ENCODE measurements at regions not wholly inside any gene's neighbourhood (a gene's known extent, or its start where the extent isn't known, plus 50 kb on each side); places are given as distances from the start of the nearest gene placed in this dataset.

DNA sequence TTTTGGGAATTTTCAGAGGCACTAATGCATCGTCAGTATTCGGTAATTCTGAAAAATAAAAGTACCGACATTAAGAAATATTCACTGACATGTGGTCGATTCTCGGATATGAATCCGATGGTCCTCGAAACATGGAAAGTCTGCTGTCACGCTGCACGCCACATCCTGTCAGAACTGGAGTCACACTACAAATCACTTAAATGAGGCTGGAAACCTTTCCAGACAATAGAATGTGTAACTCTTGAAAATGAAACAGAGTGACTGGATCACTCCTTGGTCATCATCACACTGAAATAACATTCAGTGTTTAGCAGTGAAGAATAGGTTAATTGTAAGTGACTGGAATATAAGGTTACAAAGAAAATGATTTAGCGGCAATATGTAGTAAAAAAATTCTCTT is 620.1 kb upstream of the ADAMTS5 start:
- TF ChIP-seq, protein P1, sequence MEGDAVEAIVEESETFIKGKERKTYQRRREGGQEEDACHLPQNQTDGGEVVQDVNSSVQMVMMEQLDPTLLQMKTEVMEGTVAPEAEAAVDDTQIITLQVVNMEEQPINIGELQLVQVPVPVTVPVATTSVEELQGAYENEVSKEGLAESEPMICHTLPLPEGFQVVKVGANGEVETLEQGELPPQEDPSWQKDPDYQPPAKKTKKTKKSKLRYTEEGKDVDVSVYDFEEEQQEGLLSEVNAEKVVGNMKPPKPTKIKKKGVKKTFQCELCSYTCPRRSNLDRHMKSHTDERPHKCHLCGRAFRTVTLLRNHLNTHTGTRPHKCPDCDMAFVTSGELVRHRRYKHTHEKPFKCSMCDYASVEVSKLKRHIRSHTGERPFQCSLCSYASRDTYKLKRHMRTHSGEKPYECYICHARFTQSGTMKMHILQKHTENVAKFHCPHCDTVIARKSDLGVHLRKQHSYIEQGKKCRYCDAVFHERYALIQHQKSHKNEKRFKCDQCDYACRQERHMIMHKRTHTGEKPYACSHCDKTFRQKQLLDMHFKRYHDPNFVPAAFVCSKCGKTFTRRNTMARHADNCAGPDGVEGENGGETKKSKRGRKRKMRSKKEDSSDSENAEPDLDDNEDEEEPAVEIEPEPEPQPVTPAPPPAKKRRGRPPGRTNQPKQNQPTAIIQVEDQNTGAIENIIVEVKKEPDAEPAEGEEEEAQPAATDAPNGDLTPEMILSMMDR (IDR thresholded peaks at IDR 0.05) = no peak
- ChIA-PET CTCF (no interaction called here), POLR2A (no interaction called here)
- intact Hi-C loops (cut with micrococcal nuclease) = no loop called here
- H3K4me1 Mint-ChIP-seq = no peaks in the 10 kb centered on the region
- no peaks in the 10 kb centered on the region for H3K36me3 Mint-ChIP-seq (ENCODE audit: low read depth)
- DNase-seq = no peak
- no peak overlapping the region for H3K4me3 Mint-ChIP-seq
- no peak overlapping the region for H3K27ac Mint-ChIP-seq
- ATAC-seq (ENCODE audit: low read depth) = no peak
- H3K27me3 Mint-ChIP-seq = no peaks in the 10 kb centered on the region
- H3K9me3 Mint-ChIP-seq = peaks cover 6% of the 10 kb centered on the region

DNA sequence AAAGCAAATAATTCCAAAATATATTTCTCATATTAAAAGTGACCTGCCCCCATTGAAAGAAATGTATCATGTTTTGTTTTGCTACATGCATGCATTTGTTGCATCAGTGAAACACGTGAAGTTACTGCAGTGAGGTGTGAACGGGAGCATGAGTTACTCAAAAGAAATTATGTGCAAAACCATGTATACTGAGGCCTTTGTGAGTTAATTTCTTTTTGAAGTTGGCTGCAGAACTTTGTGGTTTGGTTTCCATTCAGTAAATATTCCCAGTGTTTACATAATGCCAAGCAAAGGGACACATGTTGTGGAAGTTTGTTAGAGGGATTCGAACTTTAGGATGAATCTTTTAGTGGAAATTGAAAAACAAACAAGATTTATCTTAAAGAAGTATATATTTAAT is 619.4 kb upstream of the ADAMTS5 start:
- no peaks in the 10 kb centered on the region for H3K36me3 Mint-ChIP-seq (ENCODE audit: low read depth)
- no peak overlapping the region for H3K27ac Mint-ChIP-seq
- TF ChIP-seq, protein P1 (IDR thresholded peaks at IDR 0.05) = no peak
- H3K27me3 Mint-ChIP-seq = no peaks in the 10 kb centered on the region
- CTCF ChIA-PET = no interaction called here
- H3K4me1 Mint-ChIP-seq = no peaks in the 10 kb centered on the region
- no peak overlapping the region for H3K4me3 Mint-ChIP-seq
- DNase-seq (no peak), ATAC-seq (ENCODE audit: low read depth) (no peak)
- intact Hi-C loops (cut with micrococcal nuclease) = no loop called here
- POLR2A ChIA-PET = no interaction called here
- H3K9me3 Mint-ChIP-seq = peaks cover 6% of the 10 kb centered on the region

DNA sequence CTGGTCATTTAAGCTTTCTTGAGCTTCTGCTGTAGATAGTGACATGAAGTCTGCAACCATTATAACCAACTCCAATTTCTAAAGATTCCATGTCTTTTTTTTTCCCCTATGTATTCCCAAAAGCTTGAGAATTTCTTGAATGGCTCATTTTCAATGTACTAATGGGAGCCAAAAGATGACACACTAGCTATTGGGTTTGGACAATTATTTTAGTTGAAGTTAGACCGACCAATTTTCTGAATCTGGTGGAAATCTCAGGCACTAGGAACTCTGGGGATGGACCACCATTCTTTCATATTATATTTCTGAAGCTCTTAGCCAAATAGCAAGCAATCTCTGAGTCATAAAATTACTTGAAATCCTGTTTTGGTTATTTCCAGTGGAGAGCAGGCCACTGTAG is 617.4 kb upstream of the ADAMTS5 start:
- H3K4me3 Mint-ChIP-seq = no peak overlapping the region
- H3K27me3 Mint-ChIP-seq = no peaks in the 10 kb centered on the region
- H3K36me3 Mint-ChIP-seq (ENCODE audit: low read depth) = no peaks in the 10 kb centered on the region
- TF ChIP-seq, protein P1 (IDR thresholded peaks at IDR 0.05) = no peak
- intact Hi-C loops (cut with micrococcal nuclease) = no loop called here
- ATAC-seq (ENCODE audit: low read depth) = no peak
- no peak for DNase-seq
- H3K27ac Mint-ChIP-seq = no peak overlapping the region
- ChIA-PET POLR2A (no interaction called here), CTCF (no interaction called here)
- H3K4me1 Mint-ChIP-seq = no peaks in the 10 kb centered on the region
- peaks cover 6% of the 10 kb centered on the region for H3K9me3 Mint-ChIP-seq

DNA sequence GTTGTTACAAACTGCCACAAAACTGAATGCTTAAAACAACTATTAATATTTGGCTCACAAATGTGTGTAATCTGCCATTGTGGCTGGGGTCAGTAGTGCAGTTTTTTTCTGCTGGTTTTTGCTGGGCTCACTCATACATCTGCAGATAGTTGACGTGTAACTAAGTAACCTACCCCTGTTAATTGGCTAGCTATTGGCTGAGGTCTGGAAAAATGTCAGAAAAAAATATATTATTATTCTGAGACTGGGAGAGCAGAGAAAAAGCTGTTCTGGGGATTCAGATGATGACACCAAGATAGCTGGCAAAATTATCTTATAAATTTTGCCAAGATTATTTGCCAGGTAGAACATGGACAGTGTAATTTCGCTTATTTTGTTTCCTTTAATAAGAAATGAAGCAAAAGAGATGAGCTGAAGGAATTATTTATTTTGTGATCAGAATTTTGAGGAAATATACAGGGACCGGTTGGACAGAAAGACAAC is 616.1 kb upstream of the ADAMTS5 start:
- Mint-ChIP-seq H3K27ac (no peak overlapping the region), H3K36me3 (ENCODE audit: low read depth) (no peaks in the 10 kb centered on the region), H3K4me3 (no peak overlapping the region), H3K27me3 (no peaks in the 10 kb centered on the region), H3K4me1 (no peaks in the 10 kb centered on the region), H3K9me3 (peaks cover 6% of the 10 kb centered on the region)
- ATAC-seq (ENCODE audit: low read depth) = no peak
- ChIA-PET POLR2A (no interaction called here), CTCF (no interaction called here)
- intact Hi-C loops (cut with micrococcal nuclease) = no loop called here
- DNase-seq = no peak
- TF ChIP-seq, protein P1 (IDR thresholded peaks at IDR 0.05) = no peak

DNA sequence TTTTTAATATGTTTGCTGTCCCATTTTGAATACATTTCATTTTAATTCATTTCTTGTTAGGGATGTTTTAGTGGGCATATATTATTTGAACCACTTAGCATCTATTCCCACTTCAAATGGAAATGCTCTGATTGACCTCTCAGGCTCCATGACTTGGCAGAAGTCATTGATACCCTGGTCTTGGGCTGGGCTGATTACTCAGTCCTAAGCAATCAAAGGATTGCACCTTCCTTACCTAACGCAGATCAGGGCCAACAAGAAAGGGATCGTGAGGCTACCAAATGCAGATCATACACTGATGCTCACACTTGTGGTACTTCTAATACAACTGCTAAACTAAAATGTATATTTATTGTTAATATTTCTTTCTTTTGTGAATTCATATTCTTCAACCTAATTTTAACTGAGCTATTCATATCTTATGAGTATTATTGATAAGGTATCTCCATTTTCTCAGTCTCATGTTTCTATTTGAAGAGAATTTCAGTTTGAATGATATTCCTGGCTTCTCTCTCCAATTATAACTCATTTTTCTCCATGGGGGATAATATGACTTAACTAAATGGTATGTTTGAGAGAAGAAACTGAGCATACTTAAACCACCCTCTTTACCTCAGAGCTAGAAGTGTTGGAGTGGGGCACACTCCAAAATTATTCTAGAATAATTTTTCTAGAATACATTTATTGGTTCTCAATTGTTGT is 615.5 kb upstream of the ADAMTS5 start:
- no peaks in the 10 kb centered on the region for H3K27me3 Mint-ChIP-seq
- no peak for ATAC-seq (ENCODE audit: low read depth)
- peaks cover 6% of the 10 kb centered on the region for H3K9me3 Mint-ChIP-seq
- POLR2A ChIA-PET = no interaction called here
- no peak overlapping the region for H3K27ac Mint-ChIP-seq
- CTCF ChIA-PET = no interaction called here
- no peaks in the 10 kb centered on the region for H3K4me1 Mint-ChIP-seq
- intact Hi-C loops (cut with micrococcal nuclease) = no loop called here
- TF ChIP-seq, protein P1 (IDR thresholded peaks at IDR 0.05) = no peak
- H3K4me3 Mint-ChIP-seq = no peak overlapping the region
- no peak for DNase-seq
- no peaks in the 10 kb centered on the region for H3K36me3 Mint-ChIP-seq (ENCODE audit: low read depth)

Measured in activated B cell treated with CpG ODN at 0.5 μM for 24 hours (primary cell).